Lower leg skin (tissue), 3 donors: ENCODE measurements at regions not wholly inside any gene's neighbourhood (a gene's known extent, or its start where the extent isn't known, plus 50 kb on each side); places are given as distances from the start of the nearest gene placed in this dataset.

Source experiments
- CTCF ChIP-seq, 3 donors: fragments of 450-650 bp; IDR thresholded peaks; one replicate each; pipeline ENCODE4 v1.5.1; 2016; ENCODE audit warnings: antibody characterized with exemption in 3 of 3, mild to moderate bottlenecking in 3 of 3, moderate library complexity in 2 of 3
- POLR2A ChIP-seq, 2 donors: fragments of 450-650 bp; IDR thresholded peaks; one replicate each; pipeline ENCODE4 v1.6.1; 2016 to 2017; ENCODE audit warnings: antibody characterized with exemption in 2 of 2, mild to moderate bottlenecking in 1 of 2, moderate library complexity in 1 of 2

- no peak for TF ChIP-seq CTCF (IDR thresholded peaks at IDR 0.05)
- no peak for TF ChIP-seq POLR2A (IDR thresholded peaks at IDR 0.05)
Measured at GRCh38 chrX:87167841-87168240, 349.8 kb upstream of the KLHL4 start.
